Liver (tissue), 8 donors: ENCODE measurements at regions not wholly inside any gene's neighbourhood (a gene's known extent, or its start where the extent isn't known, plus 50 kb on each side); places are given as distances from the start of the nearest gene placed in this dataset.

Experiments
- DNase-seq: peaks from one replicate; pipeline ENCODE4 v3.0.0-alpha.2; 2017; ENCODE audit warnings: low spot score
- H3K27ac ChIP-seq, 2 donors: one replicate each; pipeline ENCODE4 v1.7.0; 2013; ENCODE audit warnings: inconsistent platforms in 2 of 2, low read length in 2 of 2, control low read depth in 1 of 2, low read depth in 1 of 2, mild to moderate bottlenecking in 1 of 2
- H3K27me3 ChIP-seq, 4 donors: one replicate each; pipeline versions ENCODE4 v1.6.1 to v1.7.0; 2013; ENCODE audit warnings: low read length in 3 of 4, inconsistent platforms in 1 of 4, mild to moderate bottlenecking in 1 of 4, moderate library complexity in 1 of 4; ENCODE audit not compliant: control insufficient read depth in 4 of 4, insufficient read depth in 4 of 4
- H3K36me3 ChIP-seq, 4 donors: one replicate each; pipeline versions ENCODE4 v1.6.1 to v1.7.0; 2013; ENCODE audit warnings: low read length in 3 of 4, mild to moderate bottlenecking in 3 of 4, low read depth in 1 of 4, moderate library complexity in 1 of 4; ENCODE audit not compliant: control insufficient read depth in 4 of 4, insufficient read depth in 3 of 4
- H3K4me1 ChIP-seq, 4 donors: one replicate each; pipeline versions ENCODE4 v1.6.1 to v1.7.0; 2013; ENCODE audit warnings: low read length in 3 of 4, mild to moderate bottlenecking in 3 of 4, moderate library complexity in 1 of 4; ENCODE audit not compliant: control insufficient read depth in 4 of 4, insufficient read depth in 4 of 4
- H3K4me3 ChIP-seq, 3 donors: one replicate each; pipeline versions ENCODE4 v1.6.1 to v1.7.0; 2013; ENCODE audit warnings: low read length in 3 of 3, control low read depth in 1 of 3, low read depth in 1 of 3, mild to moderate bottlenecking in 1 of 3
- H3K9ac ChIP-seq, 2 donors: one replicate each; pipeline ENCODE4 v1.7.0; 2013; ENCODE audit warnings: low read length in 2 of 2, mild to moderate bottlenecking in 2 of 2, moderate library complexity in 2 of 2, control low read depth in 1 of 2, low read depth in 1 of 2
- H3K9me3 ChIP-seq, 4 donors: one replicate each; pipeline versions ENCODE4 v1.6.1 to v1.7.0; 2013; ENCODE audit warnings: low read length in 3 of 4; ENCODE audit not compliant: control insufficient read depth in 4 of 4
- ATF3 ChIP-seq: IDR thresholded peaks from 2 replicates; pipeline ENCODE4 v1.6.1; 2016; ENCODE audit warnings: antibody characterized with exemption
- EGR1 ChIP-seq, 2 donors: IDR thresholded peaks; 2 replicates each; pipeline ENCODE4 v1.6.1; 2016 to 2018; ENCODE audit warnings: antibody characterized with exemption in 2 of 2, low read depth in 2 of 2
- FOXA1 ChIP-seq: IDR thresholded peaks from 2 replicates; pipeline ENCODE4 v1.6.1; 2016; ENCODE audit warnings: antibody characterized with exemption
- FOXA2 ChIP-seq: IDR thresholded peaks from 2 replicates; pipeline ENCODE4 v1.6.1; 2016; ENCODE audit warnings: antibody characterized with exemption
- GABPA ChIP-seq, 2 donors: IDR thresholded peaks in 1 of 2; conservative IDR thresholded peaks in 1 of 2; 2 replicates each; pipeline ENCODE4 v1.6.1; 2016; ENCODE audit warnings: antibody characterized with exemption in 2 of 2, mild to moderate bottlenecking in 1 of 2, moderate library complexity in 1 of 2
- HNF4A ChIP-seq, 2 donors: conservative IDR thresholded peaks; 2 replicates each; pipeline ENCODE4 v1.6.1; 2016; ENCODE audit warnings: antibody characterized with exemption in 2 of 2, mild to moderate bottlenecking in 2 of 2
- HNF4G ChIP-seq: IDR thresholded peaks from 2 replicates; pipeline ENCODE4 v1.6.1; 2016; ENCODE audit warnings: antibody characterized with exemption
- JUND ChIP-seq, 2 donors: IDR thresholded peaks; 2 replicates each; pipeline ENCODE4 v1.6.1; 2016; ENCODE audit warnings: antibody characterized with exemption in 2 of 2
- NR2F2 ChIP-seq: IDR thresholded peaks from 2 replicates; pipeline ENCODE4 v1.6.1; 2016; ENCODE audit warnings: antibody characterized with exemption
- RAD21 ChIP-seq, 2 donors: IDR thresholded peaks; 2 replicates each; pipeline ENCODE4 v1.6.1; 2016; ENCODE audit warnings: antibody characterized with exemption in 2 of 2, mild to moderate bottlenecking in 2 of 2
- REST ChIP-seq: IDR thresholded peaks from 2 replicates; pipeline ENCODE4 v1.6.1; 2016; ENCODE audit warnings: antibody characterized with exemption, mild to moderate bottlenecking
- RXRA ChIP-seq, 2 donors: IDR thresholded peaks; 2 replicates each; pipeline ENCODE4 v1.6.1; 2017 to 2018; ENCODE audit warnings: antibody characterized with exemption in 2 of 2, mild to moderate bottlenecking in 1 of 2
- SP1 ChIP-seq: IDR thresholded peaks from 2 replicates; pipeline ENCODE4 v1.6.1; 2018; ENCODE audit warnings: antibody characterized with exemption, mild to moderate bottlenecking
- TAF1 ChIP-seq: conservative IDR thresholded peaks from 2 replicates; pipeline ENCODE4 v1.6.1; 2016; ENCODE audit warnings: antibody characterized with exemption, mild to moderate bottlenecking
- YY1 ChIP-seq: IDR thresholded peaks from 2 replicates; pipeline ENCODE4 v1.6.1; 2016; ENCODE audit warnings: antibody characterized with exemption, mild to moderate bottlenecking
- ZBTB33 ChIP-seq: IDR thresholded peaks from 2 replicates; pipeline ENCODE4 v1.6.1; 2016; ENCODE audit warnings: antibody characterized with exemption
- WGBS: extraction: QIAGEN DNeasy Blood & Tissue Kit; methylation state at CpG from one replicate; pipeline ENCODE4 v1.1.7; 2013; 5-methylcytosine and 5-hydroxymethylcytosine counted together
- TF ChIP-seq, protein P1 (sequence below): IDR thresholded peaks from 2 replicates; pipeline ENCODE4 v1.6.1; 2016; ENCODE audit warnings: antibody characterized with exemption
- TF ChIP-seq, protein P2 (sequence below): fragments of 150-350 bp; IDR thresholded peaks from 2 replicates; pipeline ENCODE4 v1.5.1; 2017; ENCODE audit warnings: improper control_type of control experiment, low read depth, low read length; ENCODE audit not compliant: missing input control
- donor health status: healthy.
- donor health status: healthy.
- donor health status: healthy.
- donor health status: healthy.
- donor health status: healthy.

DNA sequence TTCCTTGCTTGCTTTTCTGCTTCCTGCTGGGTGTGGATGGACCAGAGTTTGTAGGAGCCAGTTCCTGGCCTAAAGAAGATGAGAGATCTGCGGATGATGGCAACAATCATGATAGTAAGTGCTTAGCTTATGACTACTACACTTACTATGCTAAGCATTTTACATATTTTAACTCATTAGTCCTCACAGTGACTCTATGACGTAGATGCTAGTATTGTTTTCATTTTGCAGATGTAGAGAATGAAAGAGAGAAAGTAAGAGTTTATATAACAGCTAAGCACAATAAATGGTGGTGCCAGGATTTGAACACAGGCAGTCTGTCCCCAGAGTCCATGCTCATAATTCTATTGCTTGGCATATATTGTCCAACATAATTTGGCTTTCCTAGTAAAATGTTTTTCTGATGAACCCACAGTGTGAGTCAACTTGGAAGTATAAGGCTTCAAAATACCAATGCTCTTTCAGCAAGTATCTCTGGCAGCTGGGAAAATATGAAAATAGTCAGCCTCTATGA, 363.2 kb upstream of the DDHD1 start:
- H3K4me3 ChIP-seq, result no peak overlapping the region
- H3K4me1 ChIP-seq, result no peaks in the 10 kb centered on the region
- TF ChIP-seq EGR1 (IDR thresholded peaks at IDR 0.05; ENCODE audit: low read depth in 2 of 2) (no peak), HNF4G (no peak), JUND (IDR thresholded peaks at IDR 0.05) (no peak), YY1 (no peak), FOXA2 (no peak), RXRA (IDR thresholded peaks at IDR 0.05) (no peak), GABPA (IDR thresholded peaks at IDR 0.05 in 1 of 2, conservative IDR thresholded peaks at IDR 0.05 in 1 of 2) (no peak), RAD21 (IDR thresholded peaks at IDR 0.05) (no peak), SP1 (no peak), TAF1 (no peak), HNF4A (conservative IDR thresholded peaks at IDR 0.05) (no peak), REST (no peak), FOXA1 (no peak), ZBTB33 (no peak), NR2F2 (no peak), ATF3 (no peak)
- TF ChIP-seq, protein P1, sequence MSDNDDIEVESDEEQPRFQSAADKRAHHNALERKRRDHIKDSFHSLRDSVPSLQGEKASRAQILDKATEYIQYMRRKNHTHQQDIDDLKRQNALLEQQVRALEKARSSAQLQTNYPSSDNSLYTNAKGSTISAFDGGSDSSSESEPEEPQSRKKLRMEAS, result no peak
- TF ChIP-seq, protein P2, sequence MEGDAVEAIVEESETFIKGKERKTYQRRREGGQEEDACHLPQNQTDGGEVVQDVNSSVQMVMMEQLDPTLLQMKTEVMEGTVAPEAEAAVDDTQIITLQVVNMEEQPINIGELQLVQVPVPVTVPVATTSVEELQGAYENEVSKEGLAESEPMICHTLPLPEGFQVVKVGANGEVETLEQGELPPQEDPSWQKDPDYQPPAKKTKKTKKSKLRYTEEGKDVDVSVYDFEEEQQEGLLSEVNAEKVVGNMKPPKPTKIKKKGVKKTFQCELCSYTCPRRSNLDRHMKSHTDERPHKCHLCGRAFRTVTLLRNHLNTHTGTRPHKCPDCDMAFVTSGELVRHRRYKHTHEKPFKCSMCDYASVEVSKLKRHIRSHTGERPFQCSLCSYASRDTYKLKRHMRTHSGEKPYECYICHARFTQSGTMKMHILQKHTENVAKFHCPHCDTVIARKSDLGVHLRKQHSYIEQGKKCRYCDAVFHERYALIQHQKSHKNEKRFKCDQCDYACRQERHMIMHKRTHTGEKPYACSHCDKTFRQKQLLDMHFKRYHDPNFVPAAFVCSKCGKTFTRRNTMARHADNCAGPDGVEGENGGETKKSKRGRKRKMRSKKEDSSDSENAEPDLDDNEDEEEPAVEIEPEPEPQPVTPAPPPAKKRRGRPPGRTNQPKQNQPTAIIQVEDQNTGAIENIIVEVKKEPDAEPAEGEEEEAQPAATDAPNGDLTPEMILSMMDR, result no peak
- no peak for DNase-seq
- H3K36me3 ChIP-seq, result no peaks in the 10 kb centered on the region
- no peak overlapping the region for H3K27ac ChIP-seq
- H3K9ac ChIP-seq, result no peak overlapping the region
- H3K27me3 ChIP-seq, result no peaks in the 10 kb centered on the region
- no peaks in the 10 kb centered on the region for H3K9me3 ChIP-seq
- WGBS, result 93% methylated on average over 2 of the region's 2 CpGs
